SK-N-MC (cell line): ENCODE measurements at regions not wholly inside any gene's neighbourhood (a gene's known extent, or its start where the extent isn't known, plus 50 kb on each side); places are given as distances from the start of the nearest gene placed in this dataset.

ENCODE experiments used
- EZH2 ChIP-seq: fragments of 200-600 bp; sonication (generic); IDR thresholded peaks from one replicate; pipeline ENCODE4 v1.6.1; 2017; ENCODE audit warnings: antibody characterized with exemption
- FOXP2 ChIP-seq: optimal IDR thresholded peaks from 2 replicates; pipeline ENCODE3; 2011; ENCODE audit warnings: mild to moderate bottlenecking, moderate library complexity; ENCODE audit not compliant: insufficient read depth; ENCODE audit errors: extremely low read length, control extremely low read depth
- POLR2AphosphoS5 ChIP-seq: IDR thresholded peaks from 2 replicates; pipeline ENCODE4 v1.6.1; 2012; ENCODE audit warnings: mild to moderate bottlenecking, low read depth, low read length, borderline replicate concordance

DNA sequence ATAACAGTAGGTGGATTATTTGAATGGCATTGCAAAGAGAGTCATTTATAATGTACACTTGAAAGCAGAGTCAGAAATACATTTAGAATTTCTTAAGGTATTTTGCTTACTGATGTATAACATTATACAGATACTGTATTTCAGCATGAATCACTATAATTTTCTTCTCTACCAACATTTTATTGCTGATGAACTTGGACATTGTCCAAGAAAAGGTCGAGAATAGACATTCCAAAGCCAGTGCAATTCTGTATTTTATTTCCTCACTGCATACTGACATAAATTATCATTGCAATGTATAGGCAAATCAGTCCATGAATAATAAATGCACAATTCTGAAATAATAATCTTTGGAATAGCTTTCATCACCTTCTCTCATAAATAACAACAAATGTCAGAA is 1420.0 kb upstream of the EYS start:
- TF ChIP-seq EZH2 (no peak), POLR2AphosphoS5 (no peak), FOXP2 (no peak)
